ENCODE measurements at regions not wholly inside any gene's neighbourhood (a gene's known extent, or its start where the extent isn't known, plus 50 kb on each side); places are given as distances from the start of the nearest gene placed in this dataset.

DNA sequence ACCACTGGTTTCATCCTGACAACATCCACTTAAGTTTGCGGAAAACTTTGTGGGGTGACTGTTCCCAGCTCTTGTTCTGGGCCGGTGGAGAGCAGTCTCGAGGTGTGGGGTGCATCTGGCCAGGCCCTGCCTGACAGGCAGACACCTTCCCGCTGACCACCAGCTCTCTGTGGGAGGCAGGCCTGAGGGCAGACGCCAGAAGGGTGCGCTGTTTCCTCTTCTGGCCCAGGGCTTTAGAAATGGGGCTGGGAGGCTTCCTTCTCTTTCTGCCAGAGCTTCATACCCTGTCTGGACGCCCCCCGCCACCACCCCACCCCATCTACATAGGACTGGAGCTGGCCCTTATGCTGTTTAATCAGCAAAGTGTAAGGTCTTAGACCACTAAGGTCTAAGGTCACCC is 263.8 kb downstream of the LOXHD1 start:
- 1% methylated on average over 6 of the region's 8 CpGs for WGBS (ENCODE audit: insufficient coverage, low coverage, missing lambda C conversion rate)
- Histone ChIP-seq H4K20me1 (replicated peaks; ENCODE audit: control insufficient read depth, insufficient read depth, low read length) (no peaks in the 10 kb centered on the region), H3K36me3 (ENCODE audit: control insufficient read depth, insufficient read depth, low read length) (no peaks in the 10 kb centered on the region), H3K9me1 (ENCODE audit: control insufficient read depth, insufficient read depth, low read length) (no peaks in the 10 kb centered on the region), H3K79me2 (ENCODE audit: control insufficient read depth, insufficient read depth, low read length) (no peaks in the 10 kb centered on the region), H3K27me3 (ENCODE audit: control insufficient read depth in 2 of 2, insufficient read depth in 2 of 2, low read length in 2 of 2) (peaks cover 0 to 16% of the 10 kb centered on the region in 2 experiments; a peak in 2 of 5 replicates), H2AFZ (ENCODE audit: low read depth, low read length) (no peak overlapping the region), H3K9ac (ENCODE audit: insufficient read depth in 1 of 2, low read depth in 2 of 2, low read length in 2 of 2) (no peak overlapping the region), H3K4me1 (replicated peaks in 1 of 2; ENCODE audit: control insufficient read depth in 2 of 2, insufficient read depth in 2 of 2, low read length in 2 of 2) (no peaks in the 10 kb centered on the region; a peak in 4 of 5 replicates), H3K4me2 (ENCODE audit: insufficient read depth, low read length) (no peak overlapping the region), H3K27ac (ENCODE audit: extremely low read depth, low read depth, low read length) (no peak overlapping the region), H3K4me3 (no peak overlapping the region), H3K9me3 (replicated peaks; ENCODE audit: control insufficient read depth, insufficient read depth, low read depth, low read length) (no peaks in the 10 kb centered on the region)
- in situ Hi-C loops (cut with MboI) (no loop called here), intact Hi-C loops (cut with micrococcal nuclease) (loop anchor here (5.0 to 10.0 kb wide), 3 partner anchors 89 to 248 kb away; no protein-coding TSS in a partner anchor)
- DNase-seq (ENCODE audit: extremely low read depth in 1 of 4, low spot score in 3 of 4) (peak; percentile 37 to 48 (median 40)), ATAC-seq (peak; percentile 93), FAIRE-seq (no peak)
- POLR2A ChIA-PET, result interaction anchor here (1.2 kb wide), 1 partner anchor 23 kb away, joined by 6 read pairs; no protein-coding TSS in a partner anchor
- BruUV-seq (replicated peaks), result no TSS peak
- CTCF ChIA-PET (ENCODE audit: low intra/inter-chr PET ratio), result no interaction called here
- TF ChIP-seq, protein P1, sequence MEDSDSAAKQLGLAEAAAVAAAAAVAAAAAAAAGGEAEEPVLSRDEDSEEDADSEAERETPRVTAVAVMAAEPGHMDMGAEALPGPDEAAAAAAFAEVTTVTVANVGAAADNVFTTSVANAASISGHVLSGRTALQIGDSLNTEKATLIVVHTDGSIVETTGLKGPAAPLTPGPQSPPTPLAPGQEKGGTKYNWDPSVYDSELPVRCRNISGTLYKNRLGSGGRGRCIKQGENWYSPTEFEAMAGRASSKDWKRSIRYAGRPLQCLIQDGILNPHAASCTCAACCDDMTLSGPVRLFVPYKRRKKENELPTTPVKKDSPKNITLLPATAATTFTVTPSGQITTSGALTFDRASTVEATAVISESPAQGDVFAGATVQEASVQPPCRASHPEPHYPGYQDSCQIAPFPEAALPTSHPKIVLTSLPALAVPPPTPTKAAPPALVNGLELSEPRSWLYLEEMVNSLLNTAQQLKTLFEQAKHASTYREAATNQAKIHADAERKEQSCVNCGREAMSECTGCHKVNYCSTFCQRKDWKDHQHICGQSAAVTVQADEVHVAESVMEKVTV (CRISPR knock-in tag; IDR thresholded peaks at IDR 0.05), result peak; percentile 28; the same call in 1 of the 2 replicates
- TF ChIP-seq SMAD1 (IDR thresholded peaks at IDR 0.05; ENCODE audit: low read depth, low read length, partially characterized antibody), result no peak
- no peak for TF ChIP-seq HIVEP1 (CRISPR knock-in tag; IDR thresholded peaks at IDR 0.05)
- TF ChIP-seq ZNF324 (CRISPR knock-in tag; IDR thresholded peaks at IDR 0.05), result no peak
- TF ChIP-seq RUNX1 (IDR thresholded peaks at IDR 0.05; ENCODE audit: low read depth), result no peak
- TF ChIP-seq, protein P2, sequence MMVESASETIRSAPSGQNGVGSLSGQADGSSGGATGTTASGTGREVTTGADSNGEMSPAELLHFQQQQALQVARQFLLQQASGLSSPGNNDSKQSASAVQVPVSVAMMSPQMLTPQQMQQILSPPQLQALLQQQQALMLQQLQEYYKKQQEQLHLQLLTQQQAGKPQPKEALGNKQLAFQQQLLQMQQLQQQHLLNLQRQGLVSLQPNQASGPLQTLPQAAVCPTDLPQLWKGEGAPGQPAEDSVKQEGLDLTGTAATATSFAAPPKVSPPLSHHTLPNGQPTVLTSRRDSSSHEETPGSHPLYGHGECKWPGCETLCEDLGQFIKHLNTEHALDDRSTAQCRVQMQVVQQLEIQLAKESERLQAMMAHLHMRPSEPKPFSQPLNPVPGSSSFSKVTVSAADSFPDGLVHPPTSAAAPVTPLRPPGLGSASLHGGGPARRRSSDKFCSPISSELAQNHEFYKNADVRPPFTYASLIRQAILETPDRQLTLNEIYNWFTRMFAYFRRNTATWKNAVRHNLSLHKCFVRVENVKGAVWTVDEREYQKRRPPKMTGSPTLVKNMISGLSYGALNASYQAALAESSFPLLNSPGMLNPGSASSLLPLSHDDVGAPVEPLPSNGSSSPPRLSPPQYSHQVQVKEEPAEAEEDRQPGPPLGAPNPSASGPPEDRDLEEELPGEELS (CRISPR knock-in tag; IDR thresholded peaks at IDR 0.05; ENCODE audit: borderline replicate concordance), result no peak
- no peak for TF ChIP-seq CBX5 (IDR thresholded peaks at IDR 0.05; ENCODE audit: borderline replicate concordance, low read depth)
- TF ChIP-seq U2AF1 (optimal IDR thresholded peaks at IDR 0.05; ENCODE audit: low read depth, low read length), result no peak
- no peak for TF ChIP-seq HNRNPUL1 (IDR thresholded peaks at IDR 0.05; ENCODE audit: low read length)
- TF ChIP-seq, protein P3, sequence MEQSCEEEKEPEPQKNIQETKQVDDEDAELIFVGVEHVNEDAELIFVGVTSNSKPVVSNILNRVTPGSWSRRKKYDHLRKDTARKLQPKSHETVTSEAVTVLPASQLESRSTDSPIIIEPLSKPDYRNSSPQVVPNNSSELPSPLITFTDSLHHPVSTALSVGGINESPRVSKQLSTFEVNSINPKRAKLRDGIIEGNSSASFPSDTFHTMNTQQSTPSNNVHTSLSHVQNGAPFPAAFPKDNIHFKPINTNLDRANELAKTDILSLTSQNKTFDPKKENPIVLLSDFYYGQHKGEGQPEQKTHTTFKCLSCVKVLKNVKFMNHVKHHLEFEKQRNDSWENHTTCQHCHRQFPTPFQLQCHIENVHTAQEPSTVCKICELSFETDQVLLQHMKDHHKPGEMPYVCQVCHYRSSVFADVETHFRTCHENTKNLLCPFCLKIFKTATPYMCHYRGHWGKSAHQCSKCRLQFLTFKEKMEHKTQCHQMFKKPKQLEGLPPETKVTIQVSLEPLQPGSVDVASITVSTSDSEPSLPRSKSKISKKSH (CRISPR knock-in tag; IDR thresholded peaks at IDR 0.05), result no peak
- TF ChIP-seq RHOXF2B (CRISPR knock-in tag; conservative IDR thresholded peaks at IDR 0.05), result no peak
- TF ChIP-seq ZNF75A (CRISPR knock-in tag; IDR thresholded peaks at IDR 0.05), result no peak
- TF ChIP-seq, protein P4, sequence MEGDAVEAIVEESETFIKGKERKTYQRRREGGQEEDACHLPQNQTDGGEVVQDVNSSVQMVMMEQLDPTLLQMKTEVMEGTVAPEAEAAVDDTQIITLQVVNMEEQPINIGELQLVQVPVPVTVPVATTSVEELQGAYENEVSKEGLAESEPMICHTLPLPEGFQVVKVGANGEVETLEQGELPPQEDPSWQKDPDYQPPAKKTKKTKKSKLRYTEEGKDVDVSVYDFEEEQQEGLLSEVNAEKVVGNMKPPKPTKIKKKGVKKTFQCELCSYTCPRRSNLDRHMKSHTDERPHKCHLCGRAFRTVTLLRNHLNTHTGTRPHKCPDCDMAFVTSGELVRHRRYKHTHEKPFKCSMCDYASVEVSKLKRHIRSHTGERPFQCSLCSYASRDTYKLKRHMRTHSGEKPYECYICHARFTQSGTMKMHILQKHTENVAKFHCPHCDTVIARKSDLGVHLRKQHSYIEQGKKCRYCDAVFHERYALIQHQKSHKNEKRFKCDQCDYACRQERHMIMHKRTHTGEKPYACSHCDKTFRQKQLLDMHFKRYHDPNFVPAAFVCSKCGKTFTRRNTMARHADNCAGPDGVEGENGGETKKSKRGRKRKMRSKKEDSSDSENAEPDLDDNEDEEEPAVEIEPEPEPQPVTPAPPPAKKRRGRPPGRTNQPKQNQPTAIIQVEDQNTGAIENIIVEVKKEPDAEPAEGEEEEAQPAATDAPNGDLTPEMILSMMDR (IDR thresholded peaks at IDR 0.05 in 2 of 3, conservative IDR thresholded peaks at IDR 0.05 in 1 of 3; ENCODE audit: insufficient read depth in 2 of 3, low read depth in 1 of 3, low read length in 3 of 3), result peak; percentile 62 to 73 (median 69)
- no peak for TF ChIP-seq JUNB (CRISPR knock-in tag; conservative IDR thresholded peaks at IDR 0.05)
- no peak for TF ChIP-seq ETS2 (tag; IDR thresholded peaks at IDR 0.05; ENCODE audit: borderline replicate concordance, poor library complexity, severe bottlenecking)
- TF ChIP-seq ELF2 (CRISPR knock-in tag; IDR thresholded peaks at IDR 0.05), result no peak
